HUES64 (cell line): ENCODE measurements at regions not wholly inside any gene's neighbourhood (a gene's known extent, or its start where the extent isn't known, plus 50 kb on each side); places are given as distances from the start of the nearest gene placed in this dataset.
"Not testable (repeated sequence)": the region's sequence is repeated elsewhere in the genome, so short reads cannot be mapped to it uniquely, and the experiment has no call there.

ENCODE experiments used
- H3K27ac ChIP-seq: 2 replicates; pipeline ENCODE4 v1.7.0; 2013; ENCODE audit warnings: low read depth, low read length, inconsistent platforms
- H3K27me3 ChIP-seq: 2 replicates; pipeline ENCODE4 v1.6.1; 2013; ENCODE audit warnings: mild to moderate bottlenecking, low read length; ENCODE audit not compliant: insufficient read depth
- H3K36me3 ChIP-seq: 2 replicates; pipeline ENCODE4 v1.6.1; 2013; ENCODE audit warnings: mild to moderate bottlenecking, low read length; ENCODE audit not compliant: insufficient read depth
- H3K4me1 ChIP-seq: 2 replicates; pipeline ENCODE4 v1.6.1; 2013; ENCODE audit warnings: mild to moderate bottlenecking, low read length, moderate library complexity; ENCODE audit not compliant: insufficient read depth
- H3K4me3 ChIP-seq: 2 replicates; pipeline ENCODE4 v1.5.1; 2013; ENCODE audit warnings: mild to moderate bottlenecking, low read length, moderate library complexity
- H3K9ac ChIP-seq: 2 replicates; pipeline ENCODE4 v1.6.1; 2013; ENCODE audit warnings: mild to moderate bottlenecking, low read depth, low read length
- H3K9me3 ChIP-seq: 2 replicates; pipeline ENCODE4 v1.6.1; 2013; ENCODE audit warnings: low read depth, low read length; ENCODE audit not compliant: insufficient read depth
- WGBS: fragments of 150-250, 120-280 bp; methylation state at CpG from one replicate; pipeline ENCODE4 v1.1.7; 2013; ENCODE audit warnings: missing lambda C conversion rate; 5-methylcytosine and 5-hydroxymethylcytosine counted together

- Histone ChIP-seq H3K4me3 (no peak overlapping the region), H3K9ac (no peak overlapping the region), H3K27me3 (peaks cover 95% of the 10 kb centered on the region), H3K36me3 (no peaks in the 10 kb centered on the region), H3K9me3 (no peaks in the 10 kb centered on the region), H3K4me1 (no peaks in the 10 kb centered on the region; the same call in 1 of the 2 replicates), H3K27ac (no peak overlapping the region)
- 84% methylated on average over 24 of the region's 24 CpGs for WGBS
These were observed 118.8 kb upstream of the VPREB1 start for GRCh38 chr22:22125579-22126468.

- H3K27ac ChIP-seq = no peak overlapping the region
- WGBS = 87% methylated on average over 19 of the region's 19 CpGs
- no peak overlapping the region for H3K9ac ChIP-seq
- H3K36me3 ChIP-seq = no peaks in the 10 kb centered on the region
- peaks cover 95% of the 10 kb centered on the region for H3K27me3 ChIP-seq
- no peaks in the 10 kb centered on the region for H3K4me1 ChIP-seq
- H3K9me3 ChIP-seq = no peaks in the 10 kb centered on the region
- no peak overlapping the region for H3K4me3 ChIP-seq
These were observed 119.5 kb upstream of the VPREB1 start for GRCh38 chr22:22125028-22125578.

GRCh38 chr22:22124374-22124773, 120.2 kb upstream of the VPREB1 start:
- Histone ChIP-seq H3K27ac (no peak overlapping the region), H3K9ac (no peak overlapping the region), H3K36me3 (no peaks in the 10 kb centered on the region), H3K4me3 (no peak overlapping the region), H3K9me3 (no peaks in the 10 kb centered on the region), H3K4me1 (no peaks in the 10 kb centered on the region), H3K27me3 (peaks cover 93% of the 10 kb centered on the region)
- WGBS = 90% methylated on average over 12 of the region's 12 CpGs

- Histone ChIP-seq H3K9ac (no peak overlapping the region), H3K27me3 (peaks cover 93% of the 10 kb centered on the region), H3K27ac (no peak overlapping the region), H3K4me3 (no peak overlapping the region), H3K9me3 (no peaks in the 10 kb centered on the region), H3K4me1 (no peaks in the 10 kb centered on the region), H3K36me3 (no peaks in the 10 kb centered on the region)
- 92% methylated on average over 15 of the region's 15 CpGs for WGBS
These were observed 120.7 kb upstream of the VPREB1 start for GRCh38 chr22:22123960-22124278.

DNA sequence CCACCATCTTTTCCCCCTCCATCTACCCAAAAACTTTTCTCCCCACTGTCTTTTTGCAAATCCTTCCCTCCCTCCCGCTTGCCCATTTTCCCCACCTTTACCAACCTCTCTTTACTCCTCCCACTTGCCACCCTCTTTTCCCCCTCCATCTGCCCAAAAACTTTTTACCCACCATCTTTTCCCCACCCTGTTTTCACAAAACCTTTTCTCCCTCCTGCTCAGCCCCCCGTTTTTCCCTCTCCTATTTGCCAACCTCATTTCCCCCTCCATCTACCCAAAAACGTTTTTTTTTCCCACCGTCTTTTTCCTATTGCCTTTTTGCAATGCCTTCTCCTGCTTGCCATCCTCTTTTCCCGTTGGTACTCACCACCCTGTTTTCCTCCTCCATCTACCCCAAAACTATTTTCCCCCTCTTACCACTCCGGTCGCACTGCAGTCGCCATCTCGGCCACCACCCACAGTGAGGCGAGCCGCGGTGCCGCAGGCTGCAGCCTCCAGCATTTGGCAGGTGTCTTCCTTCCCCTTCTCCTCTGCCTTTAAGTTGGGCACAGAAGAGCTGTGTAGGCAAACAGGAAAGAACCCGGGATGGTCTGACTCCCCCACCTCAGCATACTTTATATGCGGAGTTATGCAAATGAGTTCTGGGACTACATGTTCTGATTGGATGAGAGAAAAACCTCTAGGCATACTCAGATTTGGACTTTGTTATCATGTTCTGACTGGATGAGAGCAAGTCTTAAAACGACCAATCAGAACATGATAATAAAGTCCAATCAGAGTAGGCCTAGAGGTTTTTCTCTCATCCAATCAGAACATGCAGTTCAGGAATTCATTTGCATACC, 121.2 kb upstream of the VPREB1 start:
- Histone ChIP-seq H3K9me3 (no peaks in the 10 kb centered on the region), H3K36me3 (no peaks in the 10 kb centered on the region), H3K4me3 (no peak overlapping the region), H3K27ac (no peak overlapping the region), H3K9ac (no peak overlapping the region), H3K4me1 (no peaks in the 10 kb centered on the region), H3K27me3 (peaks cover 93% of the 10 kb centered on the region)
- WGBS = 88% methylated on average over 16 of the region's 16 CpGs

- H3K36me3 ChIP-seq = no peaks in the 10 kb centered on the region
- no peaks in the 10 kb centered on the region for H3K4me1 ChIP-seq
- no peaks in the 10 kb centered on the region for H3K9me3 ChIP-seq
- WGBS = 91% methylated on average over 3 of the region's 4 CpGs
- H3K9ac ChIP-seq = no peak overlapping the region
- H3K4me3 ChIP-seq = no peak overlapping the region
- H3K27me3 ChIP-seq = peaks cover 87% of the 10 kb centered on the region
- no peak overlapping the region for H3K27ac ChIP-seq
These were observed 122.1 kb upstream of the VPREB1 start for GRCh38 chr22:22122348-22123117.

DNA sequence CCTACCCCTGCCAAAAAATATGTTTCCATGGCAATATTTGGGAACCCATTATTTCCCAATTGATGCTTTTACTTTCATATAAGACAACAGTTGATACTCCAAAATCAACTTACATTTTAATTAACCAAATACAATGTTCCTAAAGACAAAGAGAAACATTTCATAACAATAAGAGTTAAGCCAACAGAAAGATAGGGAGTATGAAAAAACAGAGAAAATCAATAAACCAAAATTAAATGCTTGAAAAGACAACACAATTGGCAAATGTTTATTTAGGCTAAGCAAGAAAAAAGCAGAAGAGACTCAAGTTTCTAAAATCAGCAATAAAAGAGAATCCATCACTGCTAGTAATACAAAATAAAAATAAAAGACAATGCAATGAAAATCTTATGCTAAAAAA, 123.1 kb upstream of the VPREB1 start:
- no peak overlapping the region for H3K9ac ChIP-seq
- H3K9me3 ChIP-seq = no peaks in the 10 kb centered on the region
- no peak overlapping the region for H3K27ac ChIP-seq
- no peak overlapping the region for H3K4me3 ChIP-seq
- no peaks in the 10 kb centered on the region for H3K36me3 ChIP-seq
- H3K27me3 ChIP-seq = peaks cover 76% of the 10 kb centered on the region
- H3K4me1 ChIP-seq = no peaks in the 10 kb centered on the region

- H3K9ac ChIP-seq = no peak overlapping the region
- H3K36me3 ChIP-seq = no peaks in the 10 kb centered on the region
- no peaks in the 10 kb centered on the region for H3K4me1 ChIP-seq
- H3K27ac ChIP-seq = no peak overlapping the region
- peaks cover 63% of the 10 kb centered on the region for H3K27me3 ChIP-seq
- no peak overlapping the region for H3K4me3 ChIP-seq
- no CpG with 5 or more reads among the region's 3 CpGs for WGBS
- no peaks in the 10 kb centered on the region for H3K9me3 ChIP-seq
These were observed 124.4 kb upstream of the VPREB1 start for GRCh38 chr22:22120160-22120559.

- Histone ChIP-seq H3K9ac (no peak overlapping the region), H3K27ac (no peak overlapping the region), H3K27me3 (peaks cover 56% of the 10 kb centered on the region), H3K9me3 (no peaks in the 10 kb centered on the region), H3K4me1 (no peaks in the 10 kb centered on the region), H3K4me3 (no peak overlapping the region), H3K36me3 (no peaks in the 10 kb centered on the region)
- 86% methylated on average over 1 of the region's 1 CpG for WGBS
These were observed 125.6 kb upstream of the VPREB1 start for GRCh38 chr22:22118987-22119386.

GRCh38 chr22:22117864-22118544, 126.6 kb upstream of the VPREB1 start:
- H3K9ac ChIP-seq, H3K4me1 ChIP-seq, H3K9me3 ChIP-seq, H3K4me3 ChIP-seq, H3K27ac ChIP-seq, H3K36me3 ChIP-seq: not testable (repeated sequence)
- 93% methylated on average over 54 of the region's 54 CpGs for WGBS
- peaks cover 55% of the 10 kb centered on the region for H3K27me3 ChIP-seq
